Vagina (tissue), 2 donors: ENCODE measurements at regions not wholly inside any gene's neighbourhood (a gene's known extent, or its start where the extent isn't known, plus 50 kb on each side); places are given as distances from the start of the nearest gene placed in this dataset.
"Not testable (repeated sequence)": the region's sequence is repeated elsewhere in the genome, so short reads cannot be mapped to it uniquely, and the experiment has no call there.

Experiments
- DNase-seq, 2 donors: peaks; one replicate each; pipeline ENCODE4 v3.0.0-alpha.2; 2017; ENCODE audit errors: extremely low spot score in 2 of 2
- H3K27ac ChIP-seq: fragments of 200-600 bp; sonication (generic); one replicate; pipeline ENCODE4 v1.5.1; 2019
- H3K27me3 ChIP-seq: fragments of 200-600 bp; sonication (generic); one replicate; pipeline ENCODE4 v1.5.1; 2019
- H3K36me3 ChIP-seq, 2 donors: fragments of 200-600 bp; sonication (generic); one replicate each; pipeline ENCODE4 v1.5.1; 2017 to 2019
- H3K4me1 ChIP-seq: fragments of 200-600 bp; sonication (generic); one replicate; pipeline ENCODE4 v1.5.1; 2019
- H3K4me3 ChIP-seq, 2 donors: fragments of 200-600 bp; sonication (generic); 1 replicate in 1 of 2; 2 replicates in 1 of 2; pipeline ENCODE4 v1.5.1; 2016 to 2019
- H3K9me3 ChIP-seq: fragments of 200-600 bp; sonication (generic); one replicate; pipeline ENCODE4 v1.5.1; 2019
- POLR2A ChIP-seq, 2 donors: fragments of 450-650 bp; IDR thresholded peaks; one replicate each; pipeline ENCODE4 v1.6.1; 2017; ENCODE audit warnings: antibody characterized with exemption in 2 of 2, mild to moderate bottlenecking in 2 of 2, moderate library complexity in 2 of 2
- POLR2AphosphoS5 ChIP-seq, 2 donors: sonication (generic); formaldehyde crosslinking; IDR thresholded peaks; one replicate each; pipeline ENCODE4 v1.9.0; 2017; ENCODE audit warnings: antibody characterized with exemption in 2 of 2, mild to moderate bottlenecking in 2 of 2, low read depth in 1 of 2; ENCODE audit not compliant: insufficient read depth in 1 of 2
- intact Hi-C: fragments of 100-400 bp; cut with DNase I; formaldehyde crosslinking; loops from one replicate; pipeline ENCODE4 v1.15.1; 2023
- TF ChIP-seq, protein P1 (sequence below), 3 experiments: fragments of 450-650 bp in 2 of 3; fragments of 200-600 bp in 1 of 3; sonication (generic) in 1 of 3; IDR thresholded peaks; one replicate each; pipeline ENCODE4 v1.5.1; 2017 to 2019; ENCODE audit warnings: antibody characterized with exemption in 3 of 3, mild to moderate bottlenecking in 2 of 3, moderate library complexity in 2 of 3

DNA sequence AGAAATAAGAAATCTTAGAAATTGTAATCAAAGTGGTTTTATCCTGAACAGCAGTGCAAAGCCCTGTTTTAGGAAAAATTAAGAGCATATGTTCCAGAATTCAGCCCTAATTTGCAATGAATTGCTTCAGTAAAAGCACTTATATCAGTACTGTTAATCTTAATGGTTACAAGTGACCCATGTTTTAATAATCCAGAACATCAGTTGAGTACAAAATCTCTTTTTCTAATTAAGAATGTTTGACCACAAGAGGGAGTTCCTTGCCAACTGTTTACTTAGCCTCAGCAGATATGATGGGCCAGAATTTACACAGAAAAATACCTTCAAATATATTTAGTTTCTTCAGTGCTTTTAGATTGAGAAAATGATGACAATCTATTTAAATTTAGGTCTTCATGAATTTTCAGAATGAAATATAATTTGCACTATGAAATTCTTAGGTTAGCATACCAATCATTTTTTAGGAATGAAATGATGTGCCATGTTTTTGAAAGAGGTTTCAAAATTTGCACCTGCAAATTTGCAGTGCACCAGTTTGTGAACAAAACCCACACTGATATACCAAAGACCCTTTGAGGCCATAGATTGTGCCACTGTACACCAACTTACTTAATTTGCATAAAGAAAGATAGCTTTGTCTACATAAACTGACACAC is 926.3 kb upstream of the ARRDC3 start:
- no peaks in the 10 kb centered on the region for H3K9me3 ChIP-seq
- DNase-seq: no peak
- H3K4me3 ChIP-seq: no peak overlapping the region
- H3K27ac ChIP-seq: no peak overlapping the region
- no peaks in the 10 kb centered on the region for H3K36me3 ChIP-seq
- H3K27me3 ChIP-seq: no peaks in the 10 kb centered on the region
- no peaks in the 10 kb centered on the region for H3K4me1 ChIP-seq
- TF ChIP-seq, protein P1, sequence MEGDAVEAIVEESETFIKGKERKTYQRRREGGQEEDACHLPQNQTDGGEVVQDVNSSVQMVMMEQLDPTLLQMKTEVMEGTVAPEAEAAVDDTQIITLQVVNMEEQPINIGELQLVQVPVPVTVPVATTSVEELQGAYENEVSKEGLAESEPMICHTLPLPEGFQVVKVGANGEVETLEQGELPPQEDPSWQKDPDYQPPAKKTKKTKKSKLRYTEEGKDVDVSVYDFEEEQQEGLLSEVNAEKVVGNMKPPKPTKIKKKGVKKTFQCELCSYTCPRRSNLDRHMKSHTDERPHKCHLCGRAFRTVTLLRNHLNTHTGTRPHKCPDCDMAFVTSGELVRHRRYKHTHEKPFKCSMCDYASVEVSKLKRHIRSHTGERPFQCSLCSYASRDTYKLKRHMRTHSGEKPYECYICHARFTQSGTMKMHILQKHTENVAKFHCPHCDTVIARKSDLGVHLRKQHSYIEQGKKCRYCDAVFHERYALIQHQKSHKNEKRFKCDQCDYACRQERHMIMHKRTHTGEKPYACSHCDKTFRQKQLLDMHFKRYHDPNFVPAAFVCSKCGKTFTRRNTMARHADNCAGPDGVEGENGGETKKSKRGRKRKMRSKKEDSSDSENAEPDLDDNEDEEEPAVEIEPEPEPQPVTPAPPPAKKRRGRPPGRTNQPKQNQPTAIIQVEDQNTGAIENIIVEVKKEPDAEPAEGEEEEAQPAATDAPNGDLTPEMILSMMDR (IDR thresholded peaks at IDR 0.05): peak in 2 of 3 experiments; percentile 21 to 37
- no peak for TF ChIP-seq POLR2AphosphoS5 (IDR thresholded peaks at IDR 0.05; ENCODE audit: insufficient read depth in 1 of 2, low read depth in 1 of 2)
- intact Hi-C loops: no loop called here

DNA sequence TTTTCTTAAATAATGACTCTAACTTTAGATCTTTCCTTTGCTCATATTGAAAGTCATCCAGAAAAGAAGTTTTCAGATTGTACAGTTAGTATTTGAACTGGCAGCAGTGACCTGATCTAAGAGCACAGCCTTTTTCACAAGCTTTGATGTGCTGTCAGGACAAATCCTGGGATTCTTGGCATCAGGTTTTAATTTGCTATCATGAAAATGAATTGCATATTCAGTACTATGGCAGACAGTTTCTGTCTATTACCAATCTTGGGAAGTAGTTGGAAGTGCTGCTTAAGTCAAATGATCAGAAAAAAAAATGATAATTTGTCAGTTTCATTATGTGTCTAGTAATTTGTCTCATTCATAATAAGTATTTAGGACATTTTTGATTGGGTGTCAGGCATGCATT is 925.6 kb upstream of the ARRDC3 start:
- Histone ChIP-seq H3K27ac (no peak overlapping the region), H3K4me1 (no peaks in the 10 kb centered on the region), H3K9me3 (no peaks in the 10 kb centered on the region), H3K27me3 (no peaks in the 10 kb centered on the region), H3K36me3 (no peaks in the 10 kb centered on the region), H3K4me3 (no peak overlapping the region)
- TF ChIP-seq POLR2A (IDR thresholded peaks at IDR 0.05) (no peak), POLR2AphosphoS5 (IDR thresholded peaks at IDR 0.05; ENCODE audit: insufficient read depth in 1 of 2, low read depth in 1 of 2) (no peak)
- TF ChIP-seq, protein P1 (IDR thresholded peaks at IDR 0.05): no peak
- intact Hi-C loops: no loop called here
- DNase-seq: no peak

DNA sequence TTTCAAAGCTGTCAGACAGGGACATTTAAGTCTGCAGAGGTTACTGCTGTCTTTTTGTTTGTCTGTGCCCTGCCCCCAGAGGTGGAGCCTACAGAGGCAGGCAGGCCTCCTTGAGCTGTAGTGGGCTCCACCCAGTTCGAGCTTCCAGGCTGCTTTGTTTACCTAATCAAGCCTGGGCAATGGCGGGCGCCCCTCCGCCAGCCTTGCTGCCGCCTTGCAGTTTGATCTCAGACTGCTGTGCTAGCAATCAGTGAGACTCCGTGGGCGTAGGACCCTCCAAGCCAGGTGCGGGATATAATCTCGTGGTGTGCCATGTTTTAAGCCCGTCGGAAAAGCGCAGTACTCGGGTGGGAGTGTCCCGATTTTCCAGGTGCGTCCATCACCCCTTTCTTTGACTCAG is 919.2 kb upstream of the ARRDC3 start:
- H3K4me3 ChIP-seq, H3K9me3 ChIP-seq, H3K36me3 ChIP-seq, H3K4me1 ChIP-seq, H3K27me3 ChIP-seq, DNase-seq, H3K27ac ChIP-seq, intact Hi-C loops: not testable (repeated sequence)

DNA sequence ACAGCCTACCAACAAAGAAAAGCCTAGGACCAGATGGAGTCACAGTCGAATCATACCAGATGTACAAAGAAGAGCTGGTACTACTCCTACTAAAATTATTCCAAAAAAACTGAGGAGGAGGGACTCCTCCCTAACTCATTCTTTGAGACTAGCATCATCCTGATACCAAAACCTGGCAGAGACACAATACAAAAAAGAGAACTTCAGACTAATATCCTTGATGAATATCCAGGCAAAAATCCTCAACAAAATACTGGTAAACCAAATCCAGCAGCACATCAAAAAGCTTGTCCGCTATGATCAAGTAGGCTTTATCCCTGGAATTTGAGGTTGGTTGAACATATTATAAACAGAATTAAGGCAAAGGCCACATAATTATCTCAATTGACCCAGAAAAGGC is 900.4 kb upstream of the ARRDC3 start:
- no peaks in the 10 kb centered on the region for H3K9me3 ChIP-seq
- intact Hi-C loops: no loop called here
- H3K27ac ChIP-seq: no peak overlapping the region
- H3K36me3 ChIP-seq: no peaks in the 10 kb centered on the region
- no peaks in the 10 kb centered on the region for H3K4me1 ChIP-seq
- no peaks in the 10 kb centered on the region for H3K27me3 ChIP-seq
- no peak for TF ChIP-seq POLR2A (IDR thresholded peaks at IDR 0.05)
- no peak for TF ChIP-seq POLR2AphosphoS5 (IDR thresholded peaks at IDR 0.05; ENCODE audit: insufficient read depth in 1 of 2, low read depth in 1 of 2)
- TF ChIP-seq, protein P1 (IDR thresholded peaks at IDR 0.05): no peak
- no peak overlapping the region for H3K4me3 ChIP-seq
- no peak for DNase-seq

DNA sequence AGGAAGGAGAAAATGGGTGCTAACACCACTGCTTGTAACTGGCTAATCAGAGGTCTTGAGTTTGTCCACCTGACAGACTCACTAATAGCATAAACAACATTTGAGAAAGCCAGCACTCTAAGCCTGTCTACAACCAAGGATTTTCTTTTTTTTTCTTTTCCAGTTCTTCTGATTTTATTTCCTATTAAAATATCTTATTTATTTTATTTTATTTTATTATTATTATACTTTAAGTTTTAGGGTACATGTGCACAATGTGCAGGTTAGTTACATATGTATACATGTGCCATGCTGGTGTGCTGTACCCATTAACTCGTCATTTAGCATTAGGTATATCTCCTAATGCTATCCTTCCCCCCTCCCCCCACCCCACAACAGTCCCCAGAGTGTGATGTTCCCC is 888.6 kb upstream of the ARRDC3 start:
- H3K4me1 ChIP-seq, H3K9me3 ChIP-seq, H3K27ac ChIP-seq, H3K36me3 ChIP-seq, H3K27me3 ChIP-seq, DNase-seq, H3K4me3 ChIP-seq, intact Hi-C loops: not testable (repeated sequence)

DNA sequence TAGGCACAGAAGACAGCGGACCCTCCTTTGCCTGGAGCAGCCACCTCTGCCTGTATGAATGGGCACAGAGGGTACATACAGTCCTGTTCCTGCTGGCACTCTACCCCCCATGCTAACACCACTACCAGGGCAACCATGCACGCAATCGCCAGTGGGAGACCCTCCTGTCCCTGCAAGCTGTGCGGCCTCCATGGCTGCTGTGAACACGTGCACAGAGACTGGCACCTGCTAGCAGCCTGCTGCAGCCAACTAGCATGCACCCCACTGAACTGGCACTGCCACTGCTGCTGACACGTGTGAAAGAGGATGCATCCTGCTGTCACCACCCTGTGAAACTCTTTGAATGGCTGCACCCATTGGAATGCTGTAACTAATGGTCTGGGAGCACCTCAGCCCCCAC is 885.2 kb upstream of the ARRDC3 start:
- no peaks in the 10 kb centered on the region for H3K9me3 ChIP-seq
- no peak for DNase-seq
- intact Hi-C loops: no loop called here
- no peaks in the 10 kb centered on the region for H3K27me3 ChIP-seq
- H3K4me1 ChIP-seq: no peaks in the 10 kb centered on the region
- H3K36me3 ChIP-seq: no peaks in the 10 kb centered on the region
- H3K27ac ChIP-seq: no peak overlapping the region
- TF ChIP-seq POLR2A (IDR thresholded peaks at IDR 0.05): no peak
- no peak for TF ChIP-seq POLR2AphosphoS5 (IDR thresholded peaks at IDR 0.05; ENCODE audit: insufficient read depth in 1 of 2, low read depth in 1 of 2)
- TF ChIP-seq, protein P1 (IDR thresholded peaks at IDR 0.05): no peak
- H3K4me3 ChIP-seq: no peak overlapping the region
